Brain microvascular endothelial cell (primary cell): ENCODE measurements at regions not wholly inside any gene's neighbourhood (a gene's known extent, or its start where the extent isn't known, plus 50 kb on each side); places are given as distances from the start of the nearest gene placed in this dataset.

Experiments
- DNase-seq: peaks from one replicate; pipeline ENCODE4 v3.0.0-alpha.2; 2020
- H3K27ac ChIP-seq: fragments of 250-450 bp; sonication (Bioruptor Pico); 2 replicates; pipeline ENCODE4 v1.5.1; 2020; ENCODE audit warnings: mild to moderate bottlenecking, moderate library complexity
- H3K27me3 ChIP-seq: fragments of 250-450 bp; sonication (Bioruptor Pico); replicated peaks from 2 replicates; pipeline ENCODE4 v1.5.1; 2020; ENCODE audit warnings: mild to moderate bottlenecking
- H3K36me3 ChIP-seq: fragments of 250-450 bp; sonication (Bioruptor Pico); replicated peaks from 2 replicates; pipeline ENCODE4 v1.5.1; 2020; ENCODE audit warnings: mild to moderate bottlenecking
- H3K4me3 ChIP-seq: 2 replicates; pipeline ENCODE4 v1.5.1; 2011; ENCODE audit warnings: low read depth, mild to moderate bottlenecking, control low read depth, low read length, moderate library complexity
- CTCF ChIP-seq: IDR thresholded peaks from 2 replicates; pipeline ENCODE4 v1.5.1; 2011; ENCODE audit warnings: low read depth, mild to moderate bottlenecking, moderate library complexity, low read length, control low read depth, inconsistent platforms; ENCODE audit errors: missing control alignments
- in situ Hi-C: cut with HindIII; loops from 2 replicates; pipeline ENCODE4 v1.10.0; 2017; ENCODE audit warnings: low sequenced_read_pairs, low pct_ligation_motif_present

GRCh38 chr9:38337181-38337580, 55.3 kb upstream of the ALDH1B1 start:
- no peaks in the 10 kb centered on the region for H3K36me3 ChIP-seq
- TF ChIP-seq CTCF: no peak
- no peak overlapping the region for H3K27ac ChIP-seq
- peaks cover 4% of the 10 kb centered on the region for H3K27me3 ChIP-seq
- no peak overlapping the region for H3K4me3 ChIP-seq
- no peak for DNase-seq
- in situ Hi-C loops: no loop called here

GRCh38 chr9:38336341-38336740, 56.2 kb upstream of the ALDH1B1 start:
- no peak for DNase-seq
- H3K36me3 ChIP-seq: no peaks in the 10 kb centered on the region
- peaks cover 4% of the 10 kb centered on the region for H3K27me3 ChIP-seq

GRCh38 chr9:38335686-38336085, 56.8 kb upstream of the ALDH1B1 start:
- peaks cover 4% of the 10 kb centered on the region for H3K27me3 ChIP-seq
- no peaks in the 10 kb centered on the region for H3K36me3 ChIP-seq
- H3K27ac ChIP-seq: no peak overlapping the region
- no peak overlapping the region for H3K4me3 ChIP-seq
- in situ Hi-C loops: no loop called here
- no peak for TF ChIP-seq CTCF
- no peak for DNase-seq

More at GRCh38 chr9:38336341-38336740, 56.2 kb upstream of the ALDH1B1 start:
- no peak overlapping the region for H3K4me3 ChIP-seq
- in situ Hi-C loops: no loop called here
- no peak for TF ChIP-seq CTCF
- H3K27ac ChIP-seq: no peak overlapping the region

- no peak for DNase-seq
- H3K27me3 ChIP-seq: peaks cover 4% of the 10 kb centered on the region
- peak; percentile 46 for TF ChIP-seq CTCF
- H3K27ac ChIP-seq: no peak overlapping the region
- in situ Hi-C loops: no loop called here
- no peak overlapping the region for H3K4me3 ChIP-seq
- no peaks in the 10 kb centered on the region for H3K36me3 ChIP-seq
Measured at GRCh38 chr9:38334234-38334633, 58.3 kb upstream of the ALDH1B1 start.

GRCh38 chr9:38333047-38333446, 59.5 kb upstream of the ALDH1B1 start:
- H3K36me3 ChIP-seq: no peaks in the 10 kb centered on the region
- DNase-seq: no peak
- H3K27me3 ChIP-seq: peaks cover 11% of the 10 kb centered on the region
- in situ Hi-C loops: no loop called here
- H3K27ac ChIP-seq: no peak overlapping the region
- H3K4me3 ChIP-seq: no peak overlapping the region
- TF ChIP-seq CTCF: no peak

GRCh38 chr9:38332625-38333024, 59.9 kb upstream of the ALDH1B1 start:
- Histone ChIP-seq H3K27ac (no peak overlapping the region), H3K36me3 (no peaks in the 10 kb centered on the region), H3K4me3 (no peak overlapping the region), H3K27me3 (peaks cover 12% of the 10 kb centered on the region)
- DNase-seq: no peak
- no peak for TF ChIP-seq CTCF
- in situ Hi-C loops: no loop called here
